ENCODE measurements at regions not wholly inside any gene's neighbourhood (a gene's known extent, or its start where the extent isn't known, plus 50 kb on each side); places are given as distances from the start of the nearest gene placed in this dataset.
"Not testable (repeated sequence)": the region's sequence is repeated elsewhere in the genome, so short reads cannot be mapped to it uniquely, and the experiment has no call there.

DNA sequence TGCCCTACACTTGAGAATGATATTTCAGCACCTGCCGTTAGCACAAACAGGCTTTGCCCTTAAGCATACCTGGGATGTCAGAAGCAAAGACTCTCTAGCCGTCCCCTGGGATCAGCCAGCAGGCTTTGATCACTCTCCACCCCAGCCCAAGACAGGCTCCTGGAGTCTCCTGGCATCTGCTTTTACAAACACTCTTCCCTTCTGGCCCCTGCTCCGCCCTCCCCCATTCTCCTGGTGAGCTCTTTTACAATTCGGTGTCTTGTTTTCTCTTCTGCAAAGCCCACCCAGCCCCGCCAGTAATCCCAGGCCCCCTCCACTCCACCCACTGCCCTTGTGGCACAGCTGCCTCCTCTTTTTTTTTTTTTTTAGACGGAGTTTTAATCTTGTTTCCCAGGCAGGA lies 50.4 kb downstream of the KATNIP start:
- Mint-ChIP-seq H3K27me3 (no peaks in the 10 kb centered on the region), H3K4me3 (ENCODE audit: low read depth) (no peak overlapping the region), H3K27ac (no peak overlapping the region), H3K9me3 (ENCODE audit: low read depth) (no peaks in the 10 kb centered on the region), H3K4me1 (ENCODE audit: low read depth) (peaks cover 10% of the 10 kb centered on the region), H3K36me3 (ENCODE audit: insufficient read depth) (peaks cover 2% of the 10 kb centered on the region)
- no peak for TF ChIP-seq CTCF (IDR thresholded peaks at IDR 0.05; ENCODE audit: unreplicated experiment)
- DNase-seq (ENCODE audit: low spot score, unreplicated experiment) = no peak

- Mint-ChIP-seq H3K27me3 (no peaks in the 10 kb centered on the region), H3K4me1 (ENCODE audit: low read depth) (no peaks in the 10 kb centered on the region), H3K4me3 (ENCODE audit: low read depth) (no peak overlapping the region), H3K36me3 (ENCODE audit: insufficient read depth) (peaks cover 2% of the 10 kb centered on the region), H3K9me3 (ENCODE audit: low read depth) (no peaks in the 10 kb centered on the region), H3K27ac (peak overlapping the region; percentile 71)
- DNase-seq (ENCODE audit: low spot score, unreplicated experiment) = no peak
- no peak for TF ChIP-seq CTCF (IDR thresholded peaks at IDR 0.05; ENCODE audit: unreplicated experiment)
These were observed 52.2 kb downstream of the KATNIP start for GRCh38 chr16:27602103-27602502.

DNA sequence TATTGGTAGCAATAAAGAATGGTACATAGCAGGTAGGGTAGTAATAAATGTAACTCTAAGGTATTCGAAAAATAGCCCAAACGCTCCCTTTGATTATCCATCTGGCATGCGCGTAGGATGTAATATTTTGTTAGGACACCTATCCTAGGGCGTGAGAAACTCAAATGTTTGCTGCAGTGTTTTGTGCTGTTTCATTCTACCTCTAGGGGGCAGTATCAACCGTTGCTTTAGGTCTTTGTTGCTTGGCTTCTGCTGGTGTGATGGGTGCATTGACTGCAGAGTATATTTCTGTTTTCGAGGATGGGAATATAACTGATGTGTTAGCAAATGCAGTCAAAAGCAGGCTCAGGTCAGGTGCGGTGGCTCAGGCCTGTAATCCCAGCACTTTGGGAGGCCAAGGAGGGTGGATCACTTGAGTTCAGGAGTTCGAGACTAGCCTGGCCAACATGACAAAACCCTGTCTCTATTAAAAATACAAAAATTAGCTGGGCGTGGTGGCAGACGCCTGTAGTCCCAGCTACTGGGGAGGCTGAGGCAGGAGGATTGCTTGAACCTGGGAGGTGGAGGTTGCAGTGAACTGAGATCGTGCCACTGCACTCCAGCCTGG lies 55.7 kb downstream of the KATNIP start:
- not testable (repeated sequence) for H3K27me3 Mint-ChIP-seq; DNase-seq (ENCODE audit: low spot score, unreplicated experiment); H3K4me1 Mint-ChIP-seq (ENCODE audit: low read depth); H3K4me3 Mint-ChIP-seq (ENCODE audit: low read depth); H3K36me3 Mint-ChIP-seq (ENCODE audit: insufficient read depth); H3K9me3 Mint-ChIP-seq (ENCODE audit: low read depth)
- peak; percentile 76 for TF ChIP-seq CTCF (IDR thresholded peaks at IDR 0.05; ENCODE audit: unreplicated experiment)
- H3K27ac Mint-ChIP-seq = peak overlapping the region; percentile 67

- Mint-ChIP-seq H3K27ac (no peak overlapping the region), H3K36me3 (ENCODE audit: insufficient read depth) (peaks cover 6% of the 10 kb centered on the region)
These were observed 61.4 kb downstream of the KATNIP start for GRCh38 chr16:27611340-27611739.

GRCh38 chr16:27613238-27613791 lies 63.4 kb downstream of the KATNIP start:
- H3K27me3 Mint-ChIP-seq = no peaks in the 10 kb centered on the region
- peaks cover 16% of the 10 kb centered on the region for H3K4me1 Mint-ChIP-seq (ENCODE audit: low read depth)
- H3K36me3 Mint-ChIP-seq (ENCODE audit: insufficient read depth) = peaks cover 5% of the 10 kb centered on the region
- no peaks in the 10 kb centered on the region for H3K9me3 Mint-ChIP-seq (ENCODE audit: low read depth)
- H3K27ac Mint-ChIP-seq = no peak overlapping the region
- no peak overlapping the region for H3K4me3 Mint-ChIP-seq (ENCODE audit: low read depth)
- no peak for DNase-seq (ENCODE audit: low spot score, unreplicated experiment)
- TF ChIP-seq CTCF (IDR thresholded peaks at IDR 0.05; ENCODE audit: unreplicated experiment) = no peak

More at GRCh38 chr16:27611340-27611739, 61.4 kb downstream of the KATNIP start:
- Mint-ChIP-seq H3K27me3 (no peaks in the 10 kb centered on the region), H3K4me1 (ENCODE audit: low read depth) (peaks cover 4% of the 10 kb centered on the region), H3K4me3 (ENCODE audit: low read depth) (no peak overlapping the region), H3K9me3 (ENCODE audit: low read depth) (no peaks in the 10 kb centered on the region)
- DNase-seq (ENCODE audit: low spot score, unreplicated experiment) = no peak
- TF ChIP-seq CTCF (IDR thresholded peaks at IDR 0.05; ENCODE audit: unreplicated experiment) = no peak

All from progenitor cell of endocrine pancreas (in vitro differentiated cells).